Astrocyte of the spinal cord (primary cell): ENCODE measurements at regions not wholly inside any gene's neighbourhood (a gene's known extent, or its start where the extent isn't known, plus 50 kb on each side); places are given as distances from the start of the nearest gene placed in this dataset.

ENCODE experiments used
- DNase-seq: peaks from one replicate; pipeline ENCODE4 v3.0.0; 2011; ENCODE audit warnings: low read depth, low spot score
- H3K4me3 ChIP-seq: 2 replicates; pipeline ENCODE4 v1.5.1; 2011; ENCODE audit warnings: low read depth, mild to moderate bottlenecking, low read length, moderate library complexity
- in situ Hi-C: cut with HindIII; loops from 2 replicates; pipeline ENCODE4 v1.10.0; 2017; ENCODE audit warnings: low sequenced_read_pairs
- TF ChIP-seq, protein P1 (sequence below): IDR thresholded peaks from 2 replicates; pipeline ENCODE4 v1.5.1; 2012; ENCODE audit warnings: low read depth, mild to moderate bottlenecking, low read length, inconsistent platforms

DNA sequence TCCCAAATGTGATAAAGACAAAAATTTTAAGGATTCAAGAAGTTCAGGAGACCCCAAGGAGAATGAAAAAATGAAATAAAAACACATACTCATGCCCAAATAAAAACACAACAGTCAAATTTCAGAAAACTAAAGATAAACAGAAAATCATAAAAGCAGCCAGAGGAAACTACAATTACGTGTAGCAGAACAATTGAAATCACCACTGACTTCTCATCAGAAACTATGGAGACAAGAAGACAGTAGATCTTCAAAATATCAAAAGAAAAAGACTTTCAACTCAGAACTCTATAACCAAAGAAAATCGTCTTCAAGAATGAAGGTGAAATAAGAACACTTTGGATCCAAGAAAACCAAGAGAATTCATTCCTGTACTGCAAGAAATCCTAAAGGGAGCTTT is 54.9 kb downstream of the DIO3 start:
- in situ Hi-C loops: no loop called here
- TF ChIP-seq, protein P1, sequence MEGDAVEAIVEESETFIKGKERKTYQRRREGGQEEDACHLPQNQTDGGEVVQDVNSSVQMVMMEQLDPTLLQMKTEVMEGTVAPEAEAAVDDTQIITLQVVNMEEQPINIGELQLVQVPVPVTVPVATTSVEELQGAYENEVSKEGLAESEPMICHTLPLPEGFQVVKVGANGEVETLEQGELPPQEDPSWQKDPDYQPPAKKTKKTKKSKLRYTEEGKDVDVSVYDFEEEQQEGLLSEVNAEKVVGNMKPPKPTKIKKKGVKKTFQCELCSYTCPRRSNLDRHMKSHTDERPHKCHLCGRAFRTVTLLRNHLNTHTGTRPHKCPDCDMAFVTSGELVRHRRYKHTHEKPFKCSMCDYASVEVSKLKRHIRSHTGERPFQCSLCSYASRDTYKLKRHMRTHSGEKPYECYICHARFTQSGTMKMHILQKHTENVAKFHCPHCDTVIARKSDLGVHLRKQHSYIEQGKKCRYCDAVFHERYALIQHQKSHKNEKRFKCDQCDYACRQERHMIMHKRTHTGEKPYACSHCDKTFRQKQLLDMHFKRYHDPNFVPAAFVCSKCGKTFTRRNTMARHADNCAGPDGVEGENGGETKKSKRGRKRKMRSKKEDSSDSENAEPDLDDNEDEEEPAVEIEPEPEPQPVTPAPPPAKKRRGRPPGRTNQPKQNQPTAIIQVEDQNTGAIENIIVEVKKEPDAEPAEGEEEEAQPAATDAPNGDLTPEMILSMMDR: no peak
- H3K4me3 ChIP-seq: no peak overlapping the region
- no peak for DNase-seq

DNA sequence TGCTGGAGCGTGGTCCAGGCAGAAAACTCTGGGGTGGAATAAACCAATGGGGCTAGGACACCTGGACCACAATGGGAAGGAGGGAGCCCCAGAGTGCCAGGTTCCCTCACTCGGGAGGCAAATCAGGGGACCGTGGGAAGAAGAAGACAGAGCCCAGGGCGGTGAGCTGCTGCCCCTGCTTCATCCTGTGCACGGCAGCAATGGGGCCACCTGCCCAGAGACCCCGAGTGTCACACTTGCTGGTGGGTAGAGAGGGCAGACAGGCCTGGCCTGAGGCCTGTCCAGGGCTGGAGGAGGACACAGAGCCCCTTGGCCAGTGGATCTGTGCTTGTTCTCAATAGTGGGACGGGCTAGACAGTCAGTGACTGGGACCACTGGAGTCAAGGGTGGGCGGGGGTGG is 58.2 kb downstream of the DIO3 start:
- H3K4me3 ChIP-seq: no peak overlapping the region
- TF ChIP-seq, protein P1: no peak
- in situ Hi-C loops: no loop called here
- no peak for DNase-seq

DNA sequence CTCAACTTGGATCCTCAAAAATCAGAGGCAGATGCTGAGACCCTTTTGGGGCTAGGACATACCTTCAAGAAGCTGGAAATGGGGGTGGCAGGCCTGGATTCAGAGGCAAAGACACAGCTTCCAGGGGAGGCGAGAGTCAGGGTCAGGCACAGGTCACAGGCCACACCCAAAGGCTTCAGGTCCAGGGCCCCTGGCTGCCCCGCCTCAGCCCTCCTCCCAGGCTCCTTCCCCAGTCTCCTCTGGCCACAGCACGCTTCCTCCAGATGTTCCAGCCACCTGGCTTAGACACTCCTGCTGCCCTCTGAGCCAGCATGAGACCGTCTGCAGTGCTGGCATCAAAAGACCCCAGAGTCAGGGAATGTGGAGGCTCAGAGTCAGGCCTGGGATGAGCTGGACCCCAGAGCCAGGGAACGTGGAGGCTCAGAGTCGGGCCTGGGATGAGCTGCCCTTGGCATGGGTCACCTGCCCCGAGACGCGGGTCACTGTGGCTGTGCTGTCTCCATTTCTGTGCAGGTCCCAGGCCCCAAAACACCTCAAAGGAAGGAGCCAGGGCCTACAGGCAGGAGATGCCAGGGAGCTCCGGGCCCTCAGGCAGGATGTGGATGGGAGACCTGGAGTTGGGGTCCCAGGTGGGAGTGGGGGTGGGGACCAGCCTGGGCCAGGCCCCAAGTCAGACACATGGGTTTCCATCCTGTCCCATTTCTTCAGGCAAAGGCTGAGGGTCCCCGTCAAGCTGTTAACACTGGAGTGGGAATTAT is 58.9 kb downstream of the DIO3 start:
- TF ChIP-seq, protein P1: no peak
- DNase-seq: no peak
- in situ Hi-C loops: no loop called here
- no peak overlapping the region for H3K4me3 ChIP-seq

DNA sequence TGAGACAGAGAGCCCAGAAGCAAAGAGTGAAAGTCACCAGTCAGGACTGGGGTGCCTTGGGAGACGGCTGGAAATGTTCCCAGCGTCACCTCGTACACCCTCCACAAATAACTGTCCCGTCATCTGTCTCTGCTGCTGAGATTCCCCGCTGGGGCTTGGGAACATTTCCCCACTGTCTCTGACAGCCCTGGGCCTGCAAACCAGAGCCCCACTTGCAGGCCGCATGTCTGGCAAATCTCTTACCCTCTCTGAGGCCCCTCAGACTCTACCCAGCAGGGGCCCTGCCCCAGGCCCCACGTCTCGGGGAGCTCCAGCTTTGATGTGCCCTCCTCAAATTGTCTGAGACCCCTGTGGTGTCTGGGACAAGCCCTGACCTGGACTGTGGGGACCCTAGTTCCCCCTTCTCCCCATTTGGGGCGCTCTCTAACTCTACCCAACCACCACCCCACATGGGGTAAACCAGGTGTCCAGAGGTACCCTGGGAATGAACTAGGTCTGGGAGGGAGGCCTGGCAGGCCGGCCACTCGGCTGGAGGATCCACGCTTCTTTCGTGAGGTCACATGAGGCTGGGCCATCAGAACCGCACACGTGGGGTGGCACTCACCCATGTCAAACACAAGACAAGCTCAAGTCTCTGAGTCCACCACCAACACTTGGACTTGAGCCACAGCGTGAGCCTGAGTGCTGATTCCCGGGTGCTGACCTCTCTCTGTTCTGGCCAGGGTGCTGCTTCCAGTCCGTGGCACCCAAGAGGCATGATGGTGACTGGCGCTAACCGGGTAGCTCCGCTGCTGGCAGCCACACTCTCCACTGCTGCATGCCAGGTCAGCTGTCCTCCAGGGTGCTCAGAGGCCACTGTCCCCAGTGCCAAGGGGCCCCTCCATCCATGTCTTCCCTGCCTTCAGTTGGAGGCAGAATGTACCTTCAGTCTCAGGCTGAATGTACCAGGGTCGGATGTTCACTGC is 59.8 kb downstream of the DIO3 start:
- no peak for DNase-seq
- TF ChIP-seq, protein P1: no peak
- H3K4me3 ChIP-seq: no peak overlapping the region
- in situ Hi-C loops: no loop called here

DNA sequence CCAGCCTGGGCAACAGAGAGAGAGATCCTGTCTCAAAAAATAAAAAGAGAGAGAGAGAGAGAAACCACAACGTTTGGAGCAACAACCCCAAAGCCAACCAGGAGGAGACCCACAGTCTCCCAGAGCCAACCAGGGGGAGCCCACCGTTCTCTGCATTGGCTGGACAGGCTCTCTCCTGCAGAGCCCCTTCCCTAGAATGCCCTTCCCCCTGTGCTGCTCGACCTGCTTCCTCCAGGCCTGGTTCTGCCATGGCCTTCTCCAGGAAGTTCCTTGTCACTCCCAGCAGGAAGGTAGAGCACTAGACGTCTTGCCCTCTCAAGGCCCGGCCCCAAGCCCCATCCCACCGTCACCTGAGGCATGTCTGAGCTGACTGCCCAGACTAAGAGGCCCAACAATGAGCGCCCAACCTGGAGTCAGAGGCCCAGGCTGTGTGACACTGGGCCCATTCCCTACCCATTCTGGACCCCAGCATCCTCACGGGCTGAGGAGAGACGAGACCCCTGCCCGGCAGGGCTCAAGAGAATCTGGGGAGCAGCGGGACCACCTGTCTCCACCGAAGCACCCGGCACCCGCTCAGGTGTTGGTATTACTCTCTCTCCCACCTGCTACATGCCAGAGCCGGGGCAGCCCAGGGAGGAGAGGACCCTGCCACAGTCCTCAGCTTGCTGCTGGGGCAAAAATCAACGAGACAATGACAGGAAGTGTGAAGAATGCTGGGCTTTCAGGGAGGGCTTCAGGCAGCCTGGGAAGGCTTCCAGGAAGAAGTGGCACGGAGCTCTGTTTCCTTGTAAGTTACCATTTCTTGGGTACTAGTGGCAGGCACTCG is 61.2 kb downstream of the DIO3 start:
- DNase-seq: no peak
- TF ChIP-seq, protein P1: no peak

DNA sequence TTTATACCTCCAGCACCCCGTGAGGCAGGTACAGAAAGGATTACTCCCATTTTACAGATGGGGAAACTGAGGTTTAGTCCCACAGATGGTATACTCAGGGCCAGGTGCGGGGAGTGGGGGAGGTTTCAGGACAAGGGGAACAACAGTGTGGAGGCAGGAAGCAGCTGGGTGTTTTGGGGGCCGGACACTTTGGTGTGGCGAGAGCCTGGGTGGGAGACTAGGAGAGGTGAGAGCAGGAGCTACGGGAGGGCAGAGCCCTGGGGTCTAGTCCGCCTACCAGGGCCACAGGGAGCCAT is 61.7 kb downstream of the DIO3 start:
- in situ Hi-C loops: no loop called here
- no peak overlapping the region for H3K4me3 ChIP-seq
- DNase-seq: no peak
- TF ChIP-seq, protein P1: no peak

More for the DNA sequence above, 61.2 kb downstream of the DIO3 start:
- no peak overlapping the region for H3K4me3 ChIP-seq
- in situ Hi-C loops: no loop called here
